Activated naive CD4-positive, alpha-beta T cell treated with anti-CD3 and anti-CD28 coated beads, Interleukin-2, amount 50 U/mL, for 24 hours (primary cell): ENCODE measurements at regions not wholly inside any gene's neighbourhood (a gene's known extent, or its start where the extent isn't known, plus 50 kb on each side); places are given as distances from the start of the nearest gene placed in this dataset.

Experiments
- H3K27ac Mint-ChIP-seq: one replicate; pipeline ENCODE4 v1.8.0; 2021; ENCODE audit warnings: mild to moderate bottlenecking, mixed read lengths
- H3K27me3 Mint-ChIP-seq: one replicate; pipeline ENCODE4 v1.8.0; 2021; ENCODE audit warnings: mixed read lengths
- H3K36me3 Mint-ChIP-seq: one replicate; pipeline ENCODE4 v1.8.0; 2021; ENCODE audit warnings: mixed read lengths
- H3K4me1 Mint-ChIP-seq: one replicate; pipeline ENCODE4 v1.8.0; 2021; ENCODE audit warnings: mixed read lengths
- H3K4me3 Mint-ChIP-seq: one replicate; pipeline ENCODE4 v1.8.0; 2021; ENCODE audit warnings: mild to moderate bottlenecking, mixed read lengths
- H3K9me3 Mint-ChIP-seq: one replicate; pipeline ENCODE4 v1.8.0; 2021; ENCODE audit warnings: mixed read lengths

GRCh38 chr20:7702141-7702540, 238.1 kb downstream of the HAO1 start:
- H3K27ac Mint-ChIP-seq = no peak overlapping the region

GRCh38 chr20:7703551-7703961, 236.7 kb downstream of the HAO1 start:
- H3K9me3 Mint-ChIP-seq = peaks cover 4% of the 10 kb centered on the region
- H3K4me3 Mint-ChIP-seq = no peak overlapping the region
- no peaks in the 10 kb centered on the region for H3K27me3 Mint-ChIP-seq
- H3K27ac Mint-ChIP-seq = no peak overlapping the region
- no peaks in the 10 kb centered on the region for H3K36me3 Mint-ChIP-seq
- no peaks in the 10 kb centered on the region for H3K4me1 Mint-ChIP-seq

More at GRCh38 chr20:7702141-7702540, 238.1 kb downstream of the HAO1 start:
- Mint-ChIP-seq H3K27me3 (no peaks in the 10 kb centered on the region), H3K4me3 (no peak overlapping the region), H3K9me3 (peaks cover 9% of the 10 kb centered on the region), H3K4me1 (no peaks in the 10 kb centered on the region), H3K36me3 (no peaks in the 10 kb centered on the region)

- Mint-ChIP-seq H3K4me3 (no peak overlapping the region), H3K27ac (no peak overlapping the region)
These were observed 236.3 kb downstream of the HAO1 start for GRCh38 chr20:7703996-7704395.

GRCh38 chr20:7708112-7708511, 232.1 kb downstream of the HAO1 start:
- peaks cover 4% of the 10 kb centered on the region for H3K9me3 Mint-ChIP-seq
- H3K4me3 Mint-ChIP-seq = no peak overlapping the region
- H3K36me3 Mint-ChIP-seq = no peaks in the 10 kb centered on the region
- no peaks in the 10 kb centered on the region for H3K4me1 Mint-ChIP-seq
- H3K27me3 Mint-ChIP-seq = no peaks in the 10 kb centered on the region
- no peak overlapping the region for H3K27ac Mint-ChIP-seq

More at GRCh38 chr20:7703996-7704395, 236.3 kb downstream of the HAO1 start:
- no peaks in the 10 kb centered on the region for H3K4me1 Mint-ChIP-seq
- H3K9me3 Mint-ChIP-seq = peaks cover 4% of the 10 kb centered on the region
- H3K27me3 Mint-ChIP-seq = no peaks in the 10 kb centered on the region
- no peaks in the 10 kb centered on the region for H3K36me3 Mint-ChIP-seq

- Mint-ChIP-seq H3K9me3 (peaks cover 4% of the 10 kb centered on the region), H3K27me3 (no peaks in the 10 kb centered on the region), H3K27ac (no peak overlapping the region), H3K36me3 (no peaks in the 10 kb centered on the region), H3K4me1 (no peaks in the 10 kb centered on the region), H3K4me3 (no peak overlapping the region)
These were observed 231.5 kb downstream of the HAO1 start for GRCh38 chr20:7708782-7709181.

GRCh38 chr20:7710440-7710839, 229.8 kb downstream of the HAO1 start:
- Mint-ChIP-seq H3K4me3 (no peak overlapping the region), H3K36me3 (no peaks in the 10 kb centered on the region), H3K9me3 (peaks cover 4% of the 10 kb centered on the region), H3K27ac (no peak overlapping the region), H3K4me1 (no peaks in the 10 kb centered on the region), H3K27me3 (no peaks in the 10 kb centered on the region)

- no peaks in the 10 kb centered on the region for H3K4me1 Mint-ChIP-seq
- H3K9me3 Mint-ChIP-seq = no peaks in the 10 kb centered on the region
- H3K4me3 Mint-ChIP-seq = no peak overlapping the region
- H3K36me3 Mint-ChIP-seq = no peaks in the 10 kb centered on the region
- no peaks in the 10 kb centered on the region for H3K27me3 Mint-ChIP-seq
- H3K27ac Mint-ChIP-seq = no peak overlapping the region
These were observed 227.6 kb downstream of the HAO1 start for GRCh38 chr20:7712661-7713060.

GRCh38 chr20:7714549-7714948, 225.7 kb downstream of the HAO1 start:
- Mint-ChIP-seq H3K4me3 (no peak overlapping the region), H3K36me3 (no peaks in the 10 kb centered on the region), H3K27ac (no peak overlapping the region), H3K27me3 (no peaks in the 10 kb centered on the region), H3K4me1 (no peaks in the 10 kb centered on the region), H3K9me3 (peaks cover 6% of the 10 kb centered on the region)

- no peaks in the 10 kb centered on the region for H3K4me1 Mint-ChIP-seq
- H3K36me3 Mint-ChIP-seq = no peaks in the 10 kb centered on the region
- no peak overlapping the region for H3K4me3 Mint-ChIP-seq
- no peaks in the 10 kb centered on the region for H3K27me3 Mint-ChIP-seq
- H3K9me3 Mint-ChIP-seq = peaks cover 6% of the 10 kb centered on the region
- H3K27ac Mint-ChIP-seq = no peak overlapping the region
These were observed 223.8 kb downstream of the HAO1 start for GRCh38 chr20:7716286-7716972.

GRCh38 chr20:7722564-7722963, 217.7 kb downstream of the HAO1 start:
- Mint-ChIP-seq H3K36me3 (no peaks in the 10 kb centered on the region), H3K9me3 (peaks cover 6% of the 10 kb centered on the region), H3K27me3 (no peaks in the 10 kb centered on the region), H3K27ac (no peak overlapping the region), H3K4me3 (no peak overlapping the region), H3K4me1 (no peaks in the 10 kb centered on the region)

GRCh38 chr20:7723284-7723683, 217.0 kb downstream of the HAO1 start:
- Mint-ChIP-seq H3K27ac (no peak overlapping the region), H3K4me1 (no peaks in the 10 kb centered on the region), H3K9me3 (peaks cover 6% of the 10 kb centered on the region), H3K36me3 (no peaks in the 10 kb centered on the region), H3K27me3 (no peaks in the 10 kb centered on the region), H3K4me3 (no peak overlapping the region)

GRCh38 chr20:7728338-7728737, 211.9 kb downstream of the HAO1 start:
- Mint-ChIP-seq H3K9me3 (no peaks in the 10 kb centered on the region), H3K36me3 (no peaks in the 10 kb centered on the region), H3K4me3 (no peak overlapping the region), H3K27ac (no peak overlapping the region), H3K4me1 (no peaks in the 10 kb centered on the region), H3K27me3 (no peaks in the 10 kb centered on the region)

GRCh38 chr20:7734216-7734615, 206.0 kb downstream of the HAO1 start:
- Mint-ChIP-seq H3K4me3 (no peak overlapping the region), H3K36me3 (no peaks in the 10 kb centered on the region), H3K9me3 (no peaks in the 10 kb centered on the region), H3K27ac (no peak overlapping the region), H3K27me3 (no peaks in the 10 kb centered on the region), H3K4me1 (no peaks in the 10 kb centered on the region)

GRCh38 chr20:7736336-7736735, 203.9 kb downstream of the HAO1 start:
- Mint-ChIP-seq H3K4me1 (no peaks in the 10 kb centered on the region), H3K36me3 (no peaks in the 10 kb centered on the region), H3K9me3 (no peaks in the 10 kb centered on the region), H3K27me3 (no peaks in the 10 kb centered on the region), H3K27ac (no peak overlapping the region), H3K4me3 (no peak overlapping the region)

- no peaks in the 10 kb centered on the region for H3K9me3 Mint-ChIP-seq
- no peak overlapping the region for H3K4me3 Mint-ChIP-seq
These were observed 198.4 kb downstream of the HAO1 start for GRCh38 chr20:7741866-7742265.

GRCh38 chr20:7742479-7742878, 197.8 kb downstream of the HAO1 start:
- Mint-ChIP-seq H3K27ac (no peak overlapping the region), H3K36me3 (no peaks in the 10 kb centered on the region)

More at GRCh38 chr20:7741866-7742265, 198.4 kb downstream of the HAO1 start:
- no peaks in the 10 kb centered on the region for H3K36me3 Mint-ChIP-seq
- H3K27ac Mint-ChIP-seq = no peak overlapping the region
- H3K27me3 Mint-ChIP-seq = no peaks in the 10 kb centered on the region
- no peaks in the 10 kb centered on the region for H3K4me1 Mint-ChIP-seq

GRCh38 chr20:7744411-7744810, 195.8 kb downstream of the HAO1 start:
- H3K27ac Mint-ChIP-seq = no peak overlapping the region
- no peak overlapping the region for H3K4me3 Mint-ChIP-seq
- no peaks in the 10 kb centered on the region for H3K4me1 Mint-ChIP-seq
- no peaks in the 10 kb centered on the region for H3K27me3 Mint-ChIP-seq
- H3K9me3 Mint-ChIP-seq = no peaks in the 10 kb centered on the region
- no peaks in the 10 kb centered on the region for H3K36me3 Mint-ChIP-seq

More at GRCh38 chr20:7742479-7742878, 197.8 kb downstream of the HAO1 start:
- H3K4me3 Mint-ChIP-seq = no peak overlapping the region
- H3K4me1 Mint-ChIP-seq = no peaks in the 10 kb centered on the region
- H3K9me3 Mint-ChIP-seq = no peaks in the 10 kb centered on the region
- no peaks in the 10 kb centered on the region for H3K27me3 Mint-ChIP-seq
